ENCODE measurements at regions not wholly inside any gene's neighbourhood (a gene's known extent, or its start where the extent isn't known, plus 50 kb on each side); places are given as distances from the start of the nearest gene placed in this dataset.

- Histone ChIP-seq H2BK120ac (ENCODE audit: low read depth, low read length, poor library complexity, severe bottlenecking) (no peak overlapping the region), H2AK5ac (ENCODE audit: insufficient read length, low read length) (no peak overlapping the region), H3K79me1 (ENCODE audit: insufficient read depth, low read depth, low read length, poor library complexity, severe bottlenecking) (no peaks in the 10 kb centered on the region), H4K5ac (ENCODE audit: insufficient read length, low read depth, low read length) (no peak overlapping the region), H3K4ac (ENCODE audit: low read depth, low read length) (no peak overlapping the region), H2BK12ac (ENCODE audit: insufficient read length, low read depth, low read length) (no peak overlapping the region), H2BK15ac (ENCODE audit: low read depth, low read length) (no peak overlapping the region), H2BK5ac (ENCODE audit: insufficient read length, low read length) (no peak overlapping the region), H3K27ac (ENCODE audit: insufficient read length, low read depth, low read length) (no peak overlapping the region), H2BK20ac (ENCODE audit: low read depth, low read length, poor library complexity, severe bottlenecking) (no peak overlapping the region), H4K8ac (replicated peaks; ENCODE audit: insufficient read length, low read depth, low read length) (no peak overlapping the region), H3K23me2 (ENCODE audit: insufficient read length, low read depth, low read length, poor library complexity, severe bottlenecking) (peaks cover 2% of the 10 kb centered on the region), H3K14ac (ENCODE audit: insufficient read depth, low read length) (no peak overlapping the region), H3K27me3 (ENCODE audit: insufficient read depth, low read length) (no peaks in the 10 kb centered on the region), H2AFZ (ENCODE audit: low read length) (no peak overlapping the region), H3K9ac (ENCODE audit: extremely low read depth, insufficient read length, low read length) (no peak overlapping the region), H3K18ac (ENCODE audit: insufficient read length, low read depth, low read length) (no peak overlapping the region), H3K79me2 (ENCODE audit: insufficient read depth, low read length) (no peaks in the 10 kb centered on the region), H3K9me3 (ENCODE audit: control insufficient read depth, low read depth, low read length) (no peaks in the 10 kb centered on the region), H4K20me1 (ENCODE audit: control insufficient read depth, insufficient read depth, insufficient read length) (no peaks in the 10 kb centered on the region), H3K4me2 (ENCODE audit: insufficient read depth, insufficient read length, low read length) (no peak overlapping the region), H3K56ac (ENCODE audit: insufficient read length, low read depth, low read length) (no peak overlapping the region), H3K4me1 (ENCODE audit: insufficient read depth, low read length) (peaks cover 3% of the 10 kb centered on the region; the same call in 1 of the 2 replicates), H3T11ph (ENCODE audit: low read length) (no peak overlapping the region), H4K91ac (ENCODE audit: insufficient read length, low read depth, low read length) (no peak overlapping the region), H3K23ac (ENCODE audit: insufficient read length, low read depth, low read length) (no peak overlapping the region)
- H3K27ac Mint-ChIP-seq = no peak overlapping the region
- H3K4me3 Mint-ChIP-seq = no peak overlapping the region
- H3K4me1 Mint-ChIP-seq = peaks cover 18 to 21% of the 10 kb centered on the region in 2 experiments
- no peaks in the 10 kb centered on the region for H3K27me3 Mint-ChIP-seq (ENCODE audit: low read depth)
- TF ChIP-seq, protein P1, sequence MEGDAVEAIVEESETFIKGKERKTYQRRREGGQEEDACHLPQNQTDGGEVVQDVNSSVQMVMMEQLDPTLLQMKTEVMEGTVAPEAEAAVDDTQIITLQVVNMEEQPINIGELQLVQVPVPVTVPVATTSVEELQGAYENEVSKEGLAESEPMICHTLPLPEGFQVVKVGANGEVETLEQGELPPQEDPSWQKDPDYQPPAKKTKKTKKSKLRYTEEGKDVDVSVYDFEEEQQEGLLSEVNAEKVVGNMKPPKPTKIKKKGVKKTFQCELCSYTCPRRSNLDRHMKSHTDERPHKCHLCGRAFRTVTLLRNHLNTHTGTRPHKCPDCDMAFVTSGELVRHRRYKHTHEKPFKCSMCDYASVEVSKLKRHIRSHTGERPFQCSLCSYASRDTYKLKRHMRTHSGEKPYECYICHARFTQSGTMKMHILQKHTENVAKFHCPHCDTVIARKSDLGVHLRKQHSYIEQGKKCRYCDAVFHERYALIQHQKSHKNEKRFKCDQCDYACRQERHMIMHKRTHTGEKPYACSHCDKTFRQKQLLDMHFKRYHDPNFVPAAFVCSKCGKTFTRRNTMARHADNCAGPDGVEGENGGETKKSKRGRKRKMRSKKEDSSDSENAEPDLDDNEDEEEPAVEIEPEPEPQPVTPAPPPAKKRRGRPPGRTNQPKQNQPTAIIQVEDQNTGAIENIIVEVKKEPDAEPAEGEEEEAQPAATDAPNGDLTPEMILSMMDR (conservative IDR thresholded peaks at IDR 0.05) = no peak
- peaks cover 2 to 11% of the 10 kb centered on the region in 2 experiments; a peak in 2 of 5 replicates for H3K9me3 Mint-ChIP-seq
- WGBS (ENCODE audit: extremely low coverage, insufficient read length, low lambda C conversion rate) = no CpG with 5 or more reads among the region's 2 CpGs
- no peak for DNase-seq
- peaks cover 0 to 15% (median 0%) of the 10 kb centered on the region in 3 experiments; a peak in 2 of 7 replicates for H3K36me3 Mint-ChIP-seq (ENCODE audit: insufficient read depth in 1 of 3, low read depth in 3 of 3)
Measured at GRCh38 chr2:144642856-144643255, 122.9 kb upstream of the ZEB2 start.
